OCI-LY7 (cell line): ENCODE measurements at regions not wholly inside any gene's neighbourhood (a gene's known extent, or its start where the extent isn't known, plus 50 kb on each side); places are given as distances from the start of the nearest gene placed in this dataset.

Experiments
- CTCF ChIP-seq: fragments of 200-600 bp; sonication (generic); conservative IDR thresholded peaks from 2 replicates; pipeline ENCODE4 v1.5.1; 2014; ENCODE audit warnings: mild to moderate bottlenecking, antibody characterized with exemption, low read length, moderate library complexity, mixed read lengths
- EZH2phosphoT487 ChIP-seq: fragments of 200-600 bp; sonication (generic); IDR thresholded peaks from 2 replicates; pipeline ENCODE4 v1.6.1; 2018; ENCODE audit warnings: low read depth, borderline replicate concordance, mild to moderate bottlenecking, mixed run types, antibody characterized with exemption, low read length, moderate library complexity, mixed read lengths

GRCh38 chr3:164302622-164303021, 775.7 kb downstream of the SI start:
- TF ChIP-seq CTCF = no peak
- TF ChIP-seq EZH2phosphoT487 = no peak
